HEK293 (cell line): ENCODE measurements at regions not wholly inside any gene's neighbourhood (a gene's known extent, or its start where the extent isn't known, plus 50 kb on each side); places are given as distances from the start of the nearest gene placed in this dataset.
A peak's percentile ranks its signal among the peaks of the same experiment; 100 is the strongest.

Source experiments
- CTCF ChIA-PET: fragments of 350-600 bp; formaldehyde crosslinking; extraction: SDS; loops from one replicate; lab custom pipeline; 2021; ENCODE audit warnings: antibody characterized with exemption; lab: Yijun Ruan, JAX
- POLR2A ChIA-PET: fragments of 300-600 bp; formaldehyde crosslinking; extraction: SDS; loops from one replicate; lab custom pipeline; 2020; ENCODE audit warnings: antibody characterized with exemption, inconsistent platforms; lab: Yijun Ruan, JAX
- H3K27ac ChIP-seq: fragments of 200-500 bp; sonication (Bioruptor generic); 2 replicates; pipeline ENCODE4 v1.5.1; 2014; ENCODE audit warnings: low read depth, low read length, control low read depth, inconsistent platforms; ENCODE audit errors: extremely low read depth
- H3K36me3 ChIP-seq, 2 experiments: fragments of 200-500 bp in 1 of 2; sonication (Bioruptor generic) in 1 of 2; 1 replicate in 1 of 2; 2 replicates in 1 of 2; pipeline ENCODE4 v1.5.1; 2014 to 2017; ENCODE audit warnings: inconsistent platforms in 2 of 2, low read length in 2 of 2; ENCODE audit not compliant: control insufficient read depth in 2 of 2, insufficient read depth in 1 of 2
- H3K4me1 ChIP-seq: fragments of 200-500 bp; sonication (Bioruptor generic); 2 replicates; pipeline ENCODE4 v1.5.1; 2014; ENCODE audit warnings: mild to moderate bottlenecking, low read length, inconsistent platforms; ENCODE audit not compliant: control insufficient read depth, insufficient read depth
- H3K4me3 ChIP-seq: 2 replicates; pipeline ENCODE4 v1.5.1; 2011; ENCODE audit warnings: low read depth, mild to moderate bottlenecking, control low read depth, low read length, moderate library complexity
- H3K9me3 ChIP-seq: fragments of 200-500 bp; sonication (Bioruptor generic); 2 replicates; pipeline ENCODE4 v1.5.1; 2014; ENCODE audit warnings: low read depth, low read length, inconsistent platforms; ENCODE audit not compliant: control insufficient read depth, insufficient read depth
- HOXC10 ChIP-seq: sonication (generic); formaldehyde crosslinking; IDR thresholded peaks from 2 replicates; pipeline ENCODE4 v1.8.1; 2023; ENCODE audit warnings: mild to moderate bottlenecking, missing genetic modification reagents
- MYNN ChIP-seq: fragments of 450-650 bp; formaldehyde crosslinking; IDR thresholded peaks from 2 replicates; pipeline ENCODE4 v1.5.1; 2016; ENCODE audit warnings: missing biosample characterization, missing genetic modification characterization, borderline replicate concordance
- OSR2 ChIP-seq: fragments of 450-650 bp; formaldehyde crosslinking; IDR thresholded peaks from 2 replicates; pipeline ENCODE4 v1.5.1; 2016; ENCODE audit warnings: missing biosample characterization, missing genetic modification characterization
- OVOL3 ChIP-seq: fragments of 450-650 bp; formaldehyde crosslinking; IDR thresholded peaks from 2 replicates; pipeline ENCODE4 v1.5.1; 2016; ENCODE audit warnings: missing biosample characterization, missing genetic modification characterization
- SETDB1 ChIP-seq: IDR thresholded peaks from one replicate; pipeline ENCODE4 v1.6.1; 2017; ENCODE audit warnings: mild to moderate bottlenecking, low read length, moderate library complexity, mixed read lengths; ENCODE audit not compliant: insufficient read length
- ZFP69B ChIP-seq: fragments of 450-650 bp; formaldehyde crosslinking; IDR thresholded peaks from 2 replicates; pipeline ENCODE4 v1.5.1; 2016; ENCODE audit warnings: missing biosample characterization, missing genetic modification characterization
- ZNF112 ChIP-seq: fragments of 450-650 bp; formaldehyde crosslinking; IDR thresholded peaks from 2 replicates; pipeline ENCODE4 v1.5.0; 2017; ENCODE audit warnings: missing biosample characterization, missing genetic modification characterization
- ZNF155 ChIP-seq: fragments of 450-650 bp; formaldehyde crosslinking; IDR thresholded peaks from 2 replicates; pipeline ENCODE4 v1.5.1; 2016; ENCODE audit warnings: missing biosample characterization, missing genetic modification characterization
- ZNF324 ChIP-seq: fragments of 450-650 bp; formaldehyde crosslinking; IDR thresholded peaks from 2 replicates; pipeline ENCODE4 v1.5.1; 2016; ENCODE audit warnings: missing biosample characterization, missing genetic modification characterization
- ZNF433 ChIP-seq: fragments of 450-650 bp; formaldehyde crosslinking; IDR thresholded peaks from 2 replicates; pipeline ENCODE4 v1.5.1; 2016; ENCODE audit warnings: missing biosample characterization, missing genetic modification characterization, low read depth
- ZNF501 ChIP-seq: fragments of 450-650 bp; formaldehyde crosslinking; IDR thresholded peaks from 2 replicates; pipeline ENCODE4 v1.5.1; 2016; ENCODE audit warnings: missing biosample characterization, missing genetic modification characterization
- ZNF670 ChIP-seq: fragments of 450-650 bp; formaldehyde crosslinking; IDR thresholded peaks from 2 replicates; pipeline ENCODE4 v1.5.1; 2016; ENCODE audit warnings: missing biosample characterization, missing genetic modification characterization, low read depth
- ZNF692 ChIP-seq: fragments of 450-650 bp; formaldehyde crosslinking; IDR thresholded peaks from 2 replicates; pipeline ENCODE4 v1.5.1; 2016; ENCODE audit warnings: missing biosample characterization, missing genetic modification characterization
- ZSCAN30 ChIP-seq: fragments of 450-650 bp; IDR thresholded peaks from 2 replicates; pipeline ENCODE4 v1.5.1; 2018; ENCODE audit warnings: missing biosample characterization, mild to moderate bottlenecking, missing genetic modification characterization, moderate library complexity
- TF ChIP-seq, protein P1 (sequence below): fragments of 450-650 bp; formaldehyde crosslinking; conservative IDR thresholded peaks from 2 replicates; pipeline ENCODE4 v1.5.1; 2016; ENCODE audit warnings: low read depth, missing biosample characterization, missing genetic modification characterization

DNA sequence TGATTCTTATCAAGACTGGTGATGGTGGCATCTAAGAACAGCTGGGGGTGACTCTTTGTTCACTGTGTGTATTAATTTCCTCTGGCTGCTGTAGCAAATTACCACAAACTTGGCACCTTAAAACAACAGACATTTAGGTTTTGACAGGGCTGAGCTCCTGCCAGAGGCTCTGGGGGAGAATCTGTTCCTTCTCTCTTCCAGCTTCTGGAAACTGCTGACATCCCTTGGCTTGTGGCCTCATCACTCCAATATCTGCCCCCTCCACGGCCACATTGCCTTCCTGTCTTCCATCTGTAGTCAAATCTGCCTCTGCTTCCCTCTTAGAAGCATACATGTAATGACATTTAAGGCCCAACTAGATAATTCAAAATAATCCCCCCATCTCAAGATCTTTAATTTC lies 274.9 kb downstream of the PRL start:
- TF ChIP-seq ZSCAN30 (tag by site-specific recombination) (no peak), HOXC10 (CRISPR knock-in tag) (no peak), SETDB1 (peak; percentile 35), ZFP69B (no peak), OSR2 (tag by site-specific recombination) (no peak), ZNF155 (tag by site-specific recombination) (no peak)
- Histone ChIP-seq H3K27ac (no peak overlapping the region), H3K4me1 (no peaks in the 10 kb centered on the region), H3K36me3 (no peaks in the 10 kb centered on the region), H3K9me3 (no peaks in the 10 kb centered on the region), H3K4me3 (no peak overlapping the region)
- CTCF ChIA-PET = interaction anchor here (0.6 kb wide), 1 partner anchor 288 kb away, joined by 3 read pairs; no protein-coding TSS in a partner anchor
- POLR2A ChIA-PET = no interaction called here

DNA sequence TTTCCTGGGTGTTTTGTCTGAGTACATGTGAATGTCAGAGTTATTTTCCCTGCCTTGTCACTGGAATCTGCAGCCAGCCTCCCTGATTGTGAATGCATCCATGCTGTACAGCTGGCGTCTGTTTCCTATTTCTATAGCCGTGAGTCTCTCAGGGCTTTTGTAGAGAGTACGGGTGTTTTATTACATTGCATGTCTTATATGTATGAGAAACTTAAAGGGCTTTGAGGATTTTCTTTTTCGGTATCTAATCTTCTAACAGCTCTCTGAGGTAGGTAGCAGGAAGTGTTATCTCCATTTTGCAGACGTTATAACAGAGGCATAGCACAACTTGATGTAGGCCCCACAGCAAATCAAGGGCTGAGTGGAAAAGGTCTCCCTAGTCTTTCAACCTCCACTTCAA lies 272.9 kb downstream of the PRL start:
- Histone ChIP-seq H3K4me1 (no peaks in the 10 kb centered on the region), H3K9me3 (no peaks in the 10 kb centered on the region), H3K36me3 (no peaks in the 10 kb centered on the region), H3K4me3 (no peak overlapping the region), H3K27ac (no peak overlapping the region)
- POLR2A ChIA-PET = no interaction called here
- TF ChIP-seq ZNF433 (tag by site-specific recombination) = no peak
- TF ChIP-seq ZNF112 (tag by site-specific recombination) = no peak
- TF ChIP-seq OVOL3 (tag by site-specific recombination) = no peak
- TF ChIP-seq, protein P1, sequence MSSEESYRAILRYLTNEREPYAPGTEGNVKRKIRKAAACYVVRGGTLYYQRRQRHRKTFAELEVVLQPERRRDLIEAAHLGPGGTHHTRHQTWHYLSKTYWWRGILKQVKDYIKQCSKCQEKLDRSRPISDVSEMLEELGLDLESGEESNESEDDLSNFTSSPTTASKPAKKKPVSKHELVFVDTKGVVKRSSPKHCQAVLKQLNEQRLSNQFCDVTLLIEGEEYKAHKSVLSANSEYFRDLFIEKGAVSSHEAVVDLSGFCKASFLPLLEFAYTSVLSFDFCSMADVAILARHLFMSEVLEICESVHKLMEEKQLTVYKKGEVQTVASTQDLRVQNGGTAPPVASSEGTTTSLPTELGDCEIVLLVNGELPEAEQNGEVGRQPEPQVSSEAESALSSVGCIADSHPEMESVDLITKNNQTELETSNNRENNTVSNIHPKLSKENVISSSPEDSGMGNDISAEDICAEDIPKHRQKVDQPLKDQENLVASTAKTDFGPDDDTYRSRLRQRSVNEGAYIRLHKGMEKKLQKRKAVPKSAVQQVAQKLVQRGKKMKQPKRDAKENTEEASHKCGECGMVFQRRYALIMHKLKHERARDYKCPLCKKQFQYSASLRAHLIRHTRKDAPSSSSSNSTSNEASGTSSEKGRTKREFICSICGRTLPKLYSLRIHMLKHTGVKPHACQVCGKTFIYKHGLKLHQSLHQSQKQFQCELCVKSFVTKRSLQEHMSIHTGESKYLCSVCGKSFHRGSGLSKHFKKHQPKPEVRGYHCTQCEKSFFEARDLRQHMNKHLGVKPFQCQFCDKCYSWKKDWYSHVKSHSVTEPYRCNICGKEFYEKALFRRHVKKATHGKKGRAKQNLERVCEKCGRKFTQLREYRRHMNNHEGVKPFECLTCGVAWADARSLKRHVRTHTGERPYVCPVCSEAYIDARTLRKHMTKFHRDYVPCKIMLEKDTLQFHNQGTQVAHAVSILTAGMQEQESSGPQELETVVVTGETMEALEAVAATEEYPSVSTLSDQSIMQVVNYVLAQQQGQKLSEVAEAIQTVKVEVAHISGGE = no peak
- no peak for TF ChIP-seq MYNN (tag by site-specific recombination)
- TF ChIP-seq ZNF501 (tag by site-specific recombination) = no peak
- TF ChIP-seq ZNF692 (tag by site-specific recombination) = no peak
- CTCF ChIA-PET = no interaction called here

GRCh38 chr6:22024973-22025467 lies 271.8 kb downstream of the PRL start:
- Histone ChIP-seq H3K4me3 (no peak overlapping the region; the same call in 1 of the 2 replicates), H3K4me1 (no peaks in the 10 kb centered on the region), H3K27ac (no peak overlapping the region; the same call in 1 of the 2 replicates), H3K36me3 (no peaks in the 10 kb centered on the region), H3K9me3 (no peaks in the 10 kb centered on the region)
- ChIA-PET POLR2A (interaction anchor here (0.6 to 1.8 kb wide), 3 partner anchors 12 to 431 kb away, joined by 3 to 10 read pairs (median 5); partner anchors contain the start of gene SOX4), CTCF (interaction anchor here (0.7 to 0.9 kb wide), 2 partner anchors 15 to 24 kb away, joined by 3 to 4 read pairs; no protein-coding TSS in a partner anchor)
- TF ChIP-seq ZNF324 (tag by site-specific recombination) (no peak), ZNF670 (tag by site-specific recombination) (no peak)
